GM23338 (cell line): ENCODE measurements at regions not wholly inside any gene's neighbourhood (a gene's known extent, or its start where the extent isn't known, plus 50 kb on each side); places are given as distances from the start of the nearest gene placed in this dataset.

Experiments used
- ATAC-seq: fragments of 200-7000 bp; cut with Tn5 transposase; 3 replicates; pipeline ENCODE4 v1.9.1; 2020
- DNase-seq: peaks from one replicate; pipeline ENCODE4 v3.0.0-alpha.2; 2015; ENCODE audit warnings: low spot score
- H2AFZ ChIP-seq: fragments of 200-600 bp; sonication (generic); 2 replicates; pipeline ENCODE4 v1.8.0; 2016; ENCODE audit warnings: antibody characterized with exemption, mild to moderate bottlenecking, moderate library complexity
- H3F3A ChIP-seq: fragments of 200-600 bp; sonication (generic); replicated peaks from 2 replicates; pipeline ENCODE4 v1.8.0; 2017; ENCODE audit warnings: antibody characterized with exemption, mixed run types, low read depth
- H3K27ac ChIP-seq: fragments of 200-600 bp; sonication (generic); 2 replicates; pipeline ENCODE4 v1.6.1; 2016; ENCODE audit warnings: low read depth
- H3K27me3 ChIP-seq: fragments of 200-600 bp; sonication (generic); 2 replicates; pipeline ENCODE4 v1.8.0; 2016; ENCODE audit warnings: mild to moderate bottlenecking, mixed run types, moderate library complexity; ENCODE audit not compliant: insufficient read depth
- H3K36me3 ChIP-seq: fragments of 200-600 bp; sonication (generic); 2 replicates; pipeline ENCODE4 v1.8.0; 2016; ENCODE audit warnings: mild to moderate bottlenecking; ENCODE audit not compliant: insufficient read depth
- H3K4me1 ChIP-seq: fragments of 200-600 bp; sonication (generic); 2 replicates; pipeline ENCODE4 v1.8.0; 2016; ENCODE audit warnings: mild to moderate bottlenecking, moderate library complexity; ENCODE audit not compliant: insufficient read depth
- H3K4me2 ChIP-seq: fragments of 200-600 bp; sonication (generic); 2 replicates; pipeline ENCODE4 v1.7.1; 2017; ENCODE audit warnings: mixed run types
- H3K4me3 ChIP-seq: fragments of 200-600 bp; sonication (generic); 2 replicates; pipeline ENCODE4 v1.6.1; 2016; ENCODE audit warnings: mixed run types
- H3K79me2 ChIP-seq: fragments of 200-600 bp; sonication (generic); replicated peaks from 2 replicates; pipeline ENCODE4 v1.8.0; 2017; ENCODE audit warnings: mild to moderate bottlenecking; ENCODE audit not compliant: insufficient read depth
- H3K9me2 ChIP-seq: fragments of 200-600 bp; sonication (generic); 2 replicates; pipeline ENCODE4 v1.8.0; 2017; ENCODE audit not compliant: insufficient read depth
- H4K20me1 ChIP-seq: fragments of 200-600 bp; sonication (generic); replicated peaks from 2 replicates; pipeline ENCODE4 v1.8.0; 2017; ENCODE audit warnings: mild to moderate bottlenecking; ENCODE audit not compliant: insufficient read depth
- H3K27ac Mint-ChIP-seq: 2 replicates; pipeline ENCODE4 v1.8.0; 2020; ENCODE audit warnings: inconsistent platforms, mild to moderate bottlenecking, moderate library complexity, mixed read lengths
- H3K27me3 Mint-ChIP-seq: 3 replicates; pipeline ENCODE4 v1.8.0; 2022; ENCODE audit warnings: low read depth, mild to moderate bottlenecking, moderate library complexity, mixed read lengths, inconsistent platforms; ENCODE audit not compliant: insufficient read depth, poor library complexity
- H3K36me3 Mint-ChIP-seq: 3 replicates; pipeline ENCODE4 v1.8.0; 2021; ENCODE audit warnings: low read depth, mild to moderate bottlenecking, inconsistent platforms, moderate library complexity, mixed read lengths
- H3K4me1 Mint-ChIP-seq: 3 replicates; pipeline ENCODE4 v1.8.0; 2020; ENCODE audit warnings: mild to moderate bottlenecking, inconsistent platforms, mixed read lengths
- H3K4me3 Mint-ChIP-seq: 3 replicates; pipeline ENCODE4 v1.8.0; 2021; ENCODE audit warnings: moderate library complexity, mild to moderate bottlenecking, inconsistent platforms, mixed read lengths
- H3K9me3 Mint-ChIP-seq: 3 replicates; pipeline ENCODE4 v1.8.0; 2020; ENCODE audit warnings: moderate library complexity, mild to moderate bottlenecking, inconsistent platforms, mixed read lengths
- CREB1 ChIP-seq: fragments of 250-450 bp; sonication (Bioruptor Pico); IDR thresholded peaks from 2 replicates; pipeline ENCODE4 v1.5.0; 2020; ENCODE audit warnings: low read depth, mild to moderate bottlenecking, moderate library complexity
- EZH2 ChIP-seq: fragments of 200-600 bp; sonication (generic); IDR thresholded peaks from one replicate; pipeline ENCODE4 v1.8.0; 2017; ENCODE audit warnings: antibody characterized with exemption, mild to moderate bottlenecking, low read depth; ENCODE audit not compliant: unreplicated experiment
- EZH2phosphoT487 ChIP-seq: fragments of 200-600 bp; sonication (generic); IDR thresholded peaks from one replicate; pipeline ENCODE4 v1.8.1; 2018; ENCODE audit warnings: antibody characterized with exemption; ENCODE audit not compliant: unreplicated experiment
- JUNB ChIP-seq: IDR thresholded peaks from one replicate; pipeline ENCODE4 v1.6.1; 2016; ENCODE audit warnings: antibody characterized with exemption; ENCODE audit not compliant: unreplicated experiment
- NANOG ChIP-seq: IDR thresholded peaks from 2 replicates; pipeline ENCODE4 v1.6.1; 2016; ENCODE audit warnings: antibody characterized with exemption, borderline replicate concordance
- POLR2AphosphoS5 ChIP-seq: IDR thresholded peaks from 2 replicates; pipeline ENCODE4 v1.6.1; 2016; ENCODE audit warnings: antibody characterized with exemption, low read depth
- STAT1 ChIP-seq: IDR thresholded peaks from one replicate; pipeline ENCODE4 v1.6.1; 2016; ENCODE audit warnings: antibody characterized with exemption; ENCODE audit not compliant: unreplicated experiment
- ZNF114 ChIP-seq: fragments of 250-450 bp; sonication (Bioruptor Pico); IDR thresholded peaks from 2 replicates; pipeline ENCODE4 v1.5.0; 2020; ENCODE audit warnings: mild to moderate bottlenecking, moderate library complexity
- ZNF331 ChIP-seq: fragments of 250-450 bp; sonication (Bioruptor Pico); IDR thresholded peaks from 2 replicates; pipeline ENCODE4 v1.5.0; 2020; ENCODE audit warnings: low read depth, mild to moderate bottlenecking, moderate library complexity
- TF ChIP-seq, protein P1 (sequence below): IDR thresholded peaks from one replicate; pipeline ENCODE4 v1.6.1; 2018; ENCODE audit warnings: antibody characterized with exemption; ENCODE audit not compliant: unreplicated experiment
- TF ChIP-seq, protein P2 (sequence below): IDR thresholded peaks from 2 replicates; pipeline ENCODE4 v1.6.1; 2016; ENCODE audit warnings: antibody characterized with exemption
- TF ChIP-seq, protein P3 (sequence below): fragments of 250-450 bp; sonication (Bioruptor Pico); IDR thresholded peaks from 2 replicates; pipeline ENCODE4 v1.5.0; 2020; ENCODE audit warnings: mild to moderate bottlenecking, moderate library complexity
- TF ChIP-seq, protein P4 (sequence below), 2 experiments: fragments of 200-600 bp in 1 of 2; sonication (generic) in 1 of 2; conservative IDR thresholded peaks; 2 replicates each; pipeline versions ENCODE4 v1.5.1 to v1.6.1; 2016 to 2017; ENCODE audit warnings: antibody characterized with exemption in 2 of 2, low read depth in 2 of 2, mild to moderate bottlenecking in 2 of 2, moderate library complexity in 1 of 2

DNA sequence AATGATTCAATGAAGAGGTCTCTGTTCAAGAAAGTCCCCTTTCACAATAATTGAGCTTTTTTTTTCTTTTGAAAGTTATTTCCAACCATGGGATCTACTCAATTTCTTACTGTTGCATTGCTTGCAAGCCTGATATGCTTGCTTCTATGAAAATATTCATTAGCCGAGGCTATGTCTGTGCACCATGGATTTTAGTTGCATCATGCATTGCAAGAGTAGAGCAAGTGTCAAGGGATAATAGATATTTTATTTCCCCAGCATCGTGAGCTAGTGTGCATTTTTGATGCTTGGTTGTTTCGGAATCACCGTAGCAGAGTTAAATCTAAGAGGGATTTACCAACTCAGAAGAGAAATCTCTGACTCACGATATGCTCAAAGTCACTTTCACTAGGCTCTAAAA, 222.0 kb downstream of the SH2D4B start (continued):
- TF ChIP-seq ZNF114 (CRISPR knock-in tag): no peak
- no peak for TF ChIP-seq NANOG
- TF ChIP-seq CREB1 (CRISPR knock-in tag): no peak
- no peak for TF ChIP-seq JUNB

DNA sequence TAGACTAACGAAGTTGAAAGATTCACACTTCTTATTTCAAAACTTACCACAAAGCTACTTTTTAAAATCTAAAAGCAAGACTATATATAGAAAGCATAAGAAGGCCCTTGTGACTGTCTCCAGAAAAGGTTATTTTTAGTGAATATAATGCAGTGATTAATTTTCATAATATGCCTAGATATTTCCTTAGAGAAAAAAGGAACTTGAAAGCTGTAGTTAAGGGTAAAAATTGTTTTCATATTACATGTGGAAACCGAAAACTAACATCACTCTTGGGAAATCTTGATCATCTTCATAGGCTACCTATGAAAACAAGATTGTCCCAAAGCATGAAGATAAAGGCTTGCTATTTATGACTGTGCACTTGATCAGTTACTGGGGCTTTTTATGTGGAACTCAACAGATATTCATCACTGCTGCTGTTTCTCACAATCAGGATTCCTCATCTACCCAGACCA, 223.2 kb downstream of the SH2D4B start:
- no peaks in the 10 kb centered on the region for H3K36me3 Mint-ChIP-seq
- no peak overlapping the region for H3K4me2 ChIP-seq
- ATAC-seq (no peak), DNase-seq (no peak)
- H3K9me2 ChIP-seq: no peaks in the 10 kb centered on the region; the same call in 1 of the 2 replicates
- H3K4me3 Mint-ChIP-seq: no peak overlapping the region
- H3K4me1 ChIP-seq: no peaks in the 10 kb centered on the region
- H4K20me1 ChIP-seq: no peaks in the 10 kb centered on the region
- H3K4me1 Mint-ChIP-seq: no peaks in the 10 kb centered on the region
- no peaks in the 10 kb centered on the region for H3K27me3 ChIP-seq
- H3K4me3 ChIP-seq: no peak overlapping the region
- no peak overlapping the region for H3K27ac ChIP-seq
- H3K27me3 Mint-ChIP-seq: no peaks in the 10 kb centered on the region
- H3F3A ChIP-seq: no peaks in the 10 kb centered on the region
- no peaks in the 10 kb centered on the region for H3K9me3 Mint-ChIP-seq
- TF ChIP-seq, protein P1, sequence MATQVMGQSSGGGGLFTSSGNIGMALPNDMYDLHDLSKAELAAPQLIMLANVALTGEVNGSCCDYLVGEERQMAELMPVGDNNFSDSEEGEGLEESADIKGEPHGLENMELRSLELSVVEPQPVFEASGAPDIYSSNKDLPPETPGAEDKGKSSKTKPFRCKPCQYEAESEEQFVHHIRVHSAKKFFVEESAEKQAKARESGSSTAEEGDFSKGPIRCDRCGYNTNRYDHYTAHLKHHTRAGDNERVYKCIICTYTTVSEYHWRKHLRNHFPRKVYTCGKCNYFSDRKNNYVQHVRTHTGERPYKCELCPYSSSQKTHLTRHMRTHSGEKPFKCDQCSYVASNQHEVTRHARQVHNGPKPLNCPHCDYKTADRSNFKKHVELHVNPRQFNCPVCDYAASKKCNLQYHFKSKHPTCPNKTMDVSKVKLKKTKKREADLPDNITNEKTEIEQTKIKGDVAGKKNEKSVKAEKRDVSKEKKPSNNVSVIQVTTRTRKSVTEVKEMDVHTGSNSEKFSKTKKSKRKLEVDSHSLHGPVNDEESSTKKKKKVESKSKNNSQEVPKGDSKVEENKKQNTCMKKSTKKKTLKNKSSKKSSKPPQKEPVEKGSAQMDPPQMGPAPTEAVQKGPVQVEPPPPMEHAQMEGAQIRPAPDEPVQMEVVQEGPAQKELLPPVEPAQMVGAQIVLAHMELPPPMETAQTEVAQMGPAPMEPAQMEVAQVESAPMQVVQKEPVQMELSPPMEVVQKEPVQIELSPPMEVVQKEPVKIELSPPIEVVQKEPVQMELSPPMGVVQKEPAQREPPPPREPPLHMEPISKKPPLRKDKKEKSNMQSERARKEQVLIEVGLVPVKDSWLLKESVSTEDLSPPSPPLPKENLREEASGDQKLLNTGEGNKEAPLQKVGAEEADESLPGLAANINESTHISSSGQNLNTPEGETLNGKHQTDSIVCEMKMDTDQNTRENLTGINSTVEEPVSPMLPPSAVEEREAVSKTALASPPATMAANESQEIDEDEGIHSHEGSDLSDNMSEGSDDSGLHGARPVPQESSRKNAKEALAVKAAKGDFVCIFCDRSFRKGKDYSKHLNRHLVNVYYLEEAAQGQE: no peak
- TF ChIP-seq ZNF114 (CRISPR knock-in tag) (no peak), JUNB (no peak), STAT1 (no peak), ZNF331 (CRISPR knock-in tag) (no peak), EZH2phosphoT487 (no peak), CREB1 (CRISPR knock-in tag) (no peak), POLR2AphosphoS5 (no peak), EZH2 (no peak), NANOG (no peak)
- TF ChIP-seq, protein P2, sequence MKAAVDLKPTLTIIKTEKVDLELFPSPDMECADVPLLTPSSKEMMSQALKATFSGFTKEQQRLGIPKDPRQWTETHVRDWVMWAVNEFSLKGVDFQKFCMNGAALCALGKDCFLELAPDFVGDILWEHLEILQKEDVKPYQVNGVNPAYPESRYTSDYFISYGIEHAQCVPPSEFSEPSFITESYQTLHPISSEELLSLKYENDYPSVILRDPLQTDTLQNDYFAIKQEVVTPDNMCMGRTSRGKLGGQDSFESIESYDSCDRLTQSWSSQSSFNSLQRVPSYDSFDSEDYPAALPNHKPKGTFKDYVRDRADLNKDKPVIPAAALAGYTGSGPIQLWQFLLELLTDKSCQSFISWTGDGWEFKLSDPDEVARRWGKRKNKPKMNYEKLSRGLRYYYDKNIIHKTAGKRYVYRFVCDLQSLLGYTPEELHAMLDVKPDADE: no peak
- TF ChIP-seq, protein P3, sequence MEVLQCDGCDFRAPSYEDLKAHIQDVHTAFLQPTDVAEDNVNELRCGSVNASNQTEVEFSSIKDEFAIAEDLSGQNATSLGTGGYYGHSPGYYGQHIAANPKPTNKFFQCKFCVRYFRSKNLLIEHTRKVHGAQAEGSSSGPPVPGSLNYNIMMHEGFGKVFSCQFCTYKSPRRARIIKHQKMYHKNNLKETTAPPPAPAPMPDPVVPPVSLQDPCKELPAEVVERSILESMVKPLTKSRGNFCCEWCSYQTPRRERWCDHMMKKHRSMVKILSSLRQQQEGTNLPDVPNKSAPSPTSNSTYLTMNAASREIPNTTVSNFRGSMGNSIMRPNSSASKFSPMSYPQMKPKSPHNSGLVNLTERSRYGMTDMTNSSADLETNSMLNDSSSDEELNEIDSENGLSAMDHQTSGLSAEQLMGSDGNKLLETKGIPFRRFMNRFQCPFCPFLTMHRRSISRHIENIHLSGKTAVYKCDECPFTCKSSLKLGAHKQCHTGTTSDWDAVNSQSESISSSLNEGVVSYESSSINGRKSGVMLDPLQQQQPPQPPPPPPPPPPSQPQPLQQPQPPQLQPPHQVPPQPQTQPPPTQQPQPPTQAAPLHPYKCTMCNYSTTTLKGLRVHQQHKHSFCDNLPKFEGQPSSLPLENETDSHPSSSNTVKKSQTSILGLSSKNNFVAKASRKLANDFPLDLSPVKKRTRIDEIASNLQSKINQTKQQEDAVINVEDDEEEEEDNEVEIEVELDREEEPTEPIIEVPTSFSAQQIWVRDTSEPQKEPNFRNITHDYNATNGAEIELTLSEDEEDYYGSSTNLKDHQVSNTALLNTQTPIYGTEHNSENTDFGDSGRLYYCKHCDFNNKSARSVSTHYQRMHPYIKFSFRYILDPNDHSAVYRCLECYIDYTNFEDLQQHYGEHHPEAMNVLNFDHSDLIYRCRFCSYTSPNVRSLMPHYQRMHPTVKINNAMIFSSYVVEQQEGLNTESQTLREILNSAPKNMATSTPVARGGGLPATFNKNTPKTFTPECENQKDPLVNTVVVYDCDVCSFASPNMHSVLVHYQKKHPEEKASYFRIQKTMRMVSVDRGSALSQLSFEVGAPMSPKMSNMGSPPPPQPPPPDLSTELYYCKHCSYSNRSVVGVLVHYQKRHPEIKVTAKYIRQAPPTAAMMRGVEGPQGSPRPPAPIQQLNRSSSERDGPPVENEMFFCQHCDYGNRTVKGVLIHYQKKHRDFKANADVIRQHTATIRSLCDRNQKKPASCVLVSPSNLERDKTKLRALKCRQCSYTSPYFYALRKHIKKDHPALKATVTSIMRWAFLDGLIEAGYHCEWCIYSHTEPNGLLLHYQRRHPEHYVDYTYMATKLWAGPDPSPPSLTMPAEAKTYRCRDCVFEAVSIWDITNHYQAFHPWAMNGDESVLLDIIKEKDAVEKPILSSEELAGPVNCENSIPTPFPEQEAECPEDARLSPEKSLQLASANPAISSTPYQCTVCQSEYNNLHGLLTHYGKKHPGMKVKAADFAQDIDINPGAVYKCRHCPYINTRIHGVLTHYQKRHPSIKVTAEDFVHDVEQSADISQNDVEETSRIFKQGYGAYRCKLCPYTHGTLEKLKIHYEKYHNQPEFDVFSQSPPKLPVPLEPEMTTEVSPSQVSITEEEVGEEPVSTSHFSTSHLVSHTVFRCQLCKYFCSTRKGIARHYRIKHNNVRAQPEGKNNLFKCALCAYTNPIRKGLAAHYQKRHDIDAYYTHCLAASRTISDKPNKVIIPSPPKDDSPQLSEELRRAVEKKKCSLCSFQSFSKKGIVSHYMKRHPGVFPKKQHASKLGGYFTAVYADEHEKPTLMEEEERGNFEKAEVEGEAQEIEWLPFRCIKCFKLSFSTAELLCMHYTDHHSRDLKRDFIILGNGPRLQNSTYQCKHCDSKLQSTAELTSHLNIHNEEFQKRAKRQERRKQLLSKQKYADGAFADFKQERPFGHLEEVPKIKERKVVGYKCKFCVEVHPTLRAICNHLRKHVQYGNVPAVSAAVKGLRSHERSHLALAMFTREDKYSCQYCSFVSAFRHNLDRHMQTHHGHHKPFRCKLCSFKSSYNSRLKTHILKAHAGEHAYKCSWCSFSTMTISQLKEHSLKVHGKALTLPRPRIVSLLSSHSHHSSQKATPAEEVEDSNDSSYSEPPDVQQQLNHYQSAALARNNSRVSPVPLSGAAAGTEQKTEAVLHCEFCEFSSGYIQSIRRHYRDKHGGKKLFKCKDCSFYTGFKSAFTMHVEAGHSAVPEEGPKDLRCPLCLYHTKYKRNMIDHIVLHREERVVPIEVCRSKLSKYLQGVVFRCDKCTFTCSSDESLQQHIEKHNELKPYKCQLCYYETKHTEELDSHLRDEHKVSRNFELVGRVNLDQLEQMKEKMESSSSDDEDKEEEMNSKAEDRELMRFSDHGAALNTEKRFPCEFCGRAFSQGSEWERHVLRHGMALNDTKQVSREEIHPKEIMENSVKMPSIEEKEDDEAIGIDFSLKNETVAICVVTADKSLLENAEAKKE (CRISPR knock-in tag): no peak
- TF ChIP-seq, protein P4, sequence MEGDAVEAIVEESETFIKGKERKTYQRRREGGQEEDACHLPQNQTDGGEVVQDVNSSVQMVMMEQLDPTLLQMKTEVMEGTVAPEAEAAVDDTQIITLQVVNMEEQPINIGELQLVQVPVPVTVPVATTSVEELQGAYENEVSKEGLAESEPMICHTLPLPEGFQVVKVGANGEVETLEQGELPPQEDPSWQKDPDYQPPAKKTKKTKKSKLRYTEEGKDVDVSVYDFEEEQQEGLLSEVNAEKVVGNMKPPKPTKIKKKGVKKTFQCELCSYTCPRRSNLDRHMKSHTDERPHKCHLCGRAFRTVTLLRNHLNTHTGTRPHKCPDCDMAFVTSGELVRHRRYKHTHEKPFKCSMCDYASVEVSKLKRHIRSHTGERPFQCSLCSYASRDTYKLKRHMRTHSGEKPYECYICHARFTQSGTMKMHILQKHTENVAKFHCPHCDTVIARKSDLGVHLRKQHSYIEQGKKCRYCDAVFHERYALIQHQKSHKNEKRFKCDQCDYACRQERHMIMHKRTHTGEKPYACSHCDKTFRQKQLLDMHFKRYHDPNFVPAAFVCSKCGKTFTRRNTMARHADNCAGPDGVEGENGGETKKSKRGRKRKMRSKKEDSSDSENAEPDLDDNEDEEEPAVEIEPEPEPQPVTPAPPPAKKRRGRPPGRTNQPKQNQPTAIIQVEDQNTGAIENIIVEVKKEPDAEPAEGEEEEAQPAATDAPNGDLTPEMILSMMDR (conservative IDR thresholded peaks at IDR 0.05; ENCODE audit: low read depth in 2 of 2): no peak
- H3K36me3 ChIP-seq: no peaks in the 10 kb centered on the region
- no peak overlapping the region for H2AFZ ChIP-seq
- no peaks in the 10 kb centered on the region for H3K79me2 ChIP-seq
- no peak overlapping the region for H3K27ac Mint-ChIP-seq
